ENCODE measurements at regions not wholly inside any gene's neighbourhood (a gene's known extent, or its start where the extent isn't known, plus 50 kb on each side); places are given as distances from the start of the nearest gene placed in this dataset.
"Not testable (repeated sequence)": the region's sequence is repeated elsewhere in the genome, so short reads cannot be mapped to it uniquely, and the experiment has no call there.

GRCh38 chr1:94769551-94769950 is 50.6 kb upstream of the SLC44A3 start:
- DNase-seq: no peak

GRCh38 chr1:94768036-94768435 is 52.1 kb upstream of the SLC44A3 start:
- DNase-seq: no peak

- no peak for DNase-seq
Observed at GRCh38 chr1:94765958-94766357, 54.2 kb upstream of the SLC44A3 start.

- DNase-seq: no peak
Observed at GRCh38 chr1:94759188-94759587, 61.0 kb upstream of the SLC44A3 start.

GRCh38 chr1:94757931-94758330 is 62.2 kb upstream of the SLC44A3 start:
- peak; percentile 27 for DNase-seq

GRCh38 chr1:94755675-94756074 is 64.5 kb upstream of the SLC44A3 start:
- DNase-seq: no peak

GRCh38 chr1:94755016-94755415 is 65.1 kb upstream of the SLC44A3 start:
- DNase-seq: not testable (repeated sequence)

GRCh38 chr1:94754570-94754969 is 65.6 kb upstream of the SLC44A3 start:
- no peak for DNase-seq

GRCh38 chr1:94754095-94754494 is 66.1 kb upstream of the SLC44A3 start:
- no peak for DNase-seq

- DNase-seq: no peak
Observed at GRCh38 chr1:94753171-94753972, 66.8 kb upstream of the SLC44A3 start.

GRCh38 chr1:94751483-94751882 is 68.7 kb upstream of the SLC44A3 start:
- DNase-seq: not testable (repeated sequence)

GRCh38 chr1:94746635-94747525 is 73.3 kb upstream of the SLC44A3 start:
- DNase-seq: no peak

- no peak for DNase-seq
Observed at GRCh38 chr1:94745742-94746141, 74.4 kb upstream of the SLC44A3 start.

GRCh38 chr1:94743862-94744261 is 76.3 kb upstream of the SLC44A3 start:
- DNase-seq: no peak

- no peak for DNase-seq
Observed at GRCh38 chr1:94741996-94742395, 78.2 kb upstream of the SLC44A3 start.

GRCh38 chr1:94741510-94741909 is 78.6 kb upstream of the SLC44A3 start:
- no peak for DNase-seq

GRCh38 chr1:94739521-94740061 is 80.6 kb upstream of the SLC44A3 start:
- no peak for DNase-seq

- DNase-seq: no peak
Observed at GRCh38 chr1:94738371-94738770, 81.8 kb upstream of the SLC44A3 start.

GRCh38 chr1:94737124-94737998 is 82.8 kb upstream of the SLC44A3 start:
- DNase-seq: no peak

- no peak for DNase-seq
Observed at GRCh38 chr1:94736549-94736948, 83.6 kb upstream of the SLC44A3 start.

- no peak for DNase-seq
Observed at GRCh38 chr1:94736073-94736472, 84.1 kb upstream of the SLC44A3 start.

All from NCI-H82 (cell line).